ENCODE measurements at regions not wholly inside any gene's neighbourhood (a gene's known extent, or its start where the extent isn't known, plus 50 kb on each side); places are given as distances from the start of the nearest gene placed in this dataset.

- Histone ChIP-seq H3K4me2 (ENCODE audit: insufficient read depth, low read length) (no peak overlapping the region), H2AFZ (ENCODE audit: low read depth, low read length) (no peak overlapping the region), H3K79me2 (ENCODE audit: control insufficient read depth, insufficient read depth, low read length) (no peaks in the 10 kb centered on the region), H4K20me1 (replicated peaks; ENCODE audit: control insufficient read depth, extremely low read depth, insufficient read depth, low read length) (no peaks in the 10 kb centered on the region), H3K9me3 (replicated peaks; ENCODE audit: control insufficient read depth, insufficient read depth, low read length) (no peaks in the 10 kb centered on the region), H3K9me1 (replicated peaks; ENCODE audit: control insufficient read depth, extremely low read depth, insufficient read depth, low read length) (no peaks in the 10 kb centered on the region), H3K4me3 (replicated peaks in 1 of 3; ENCODE audit: insufficient read depth in 1 of 3, low read depth in 1 of 3, low read length in 3 of 3) (no peak overlapping the region), H3K27me3 (ENCODE audit: control insufficient read depth in 2 of 2, insufficient read depth in 2 of 2, low read length in 2 of 2) (no peaks in the 10 kb centered on the region), H3K27ac (ENCODE audit: insufficient read depth, low read depth, low read length) (no peak overlapping the region), H3K36me3 (ENCODE audit: control insufficient read depth in 2 of 2, extremely low read depth in 1 of 2, insufficient read depth in 2 of 2, low read length in 2 of 2) (no peaks in the 10 kb centered on the region), H3K4me1 (ENCODE audit: control insufficient read depth, extremely low read depth, insufficient read depth, low read length) (no peaks in the 10 kb centered on the region), H3K9ac (replicated peaks; ENCODE audit: extremely low read depth, insufficient read depth, low read length) (no peak overlapping the region)
- CTCF ChIA-PET, result no interaction called here
- POLR2A ChIA-PET, result no interaction called here
- no peak for FAIRE-seq
- no peak for DNase-seq (ENCODE audit: low read depth, low spot score)
- BruUV-seq (replicated peaks), result no TSS peak
- dilution Hi-C loops (cut with MboI; ENCODE audit: extremely low pct_ligation_motif_present, low sequenced_read_pairs), result no loop called here
- TF ChIP-seq GATA2 (IDR thresholded peaks at IDR 0.05; ENCODE audit: insufficient read depth, insufficient read length, low read depth, low read length), result no peak
- intact Hi-C loops (cut with micrococcal nuclease), result no loop called here
Measured at GRCh38 chr18:39184176-39184575, 1618.6 kb upstream of the CELF4 start.

GRCh38 chr18:39178166-39178565 is 1612.6 kb upstream of the CELF4 start:
- H3K9me3 ChIP-seq (replicated peaks; ENCODE audit: control insufficient read depth, insufficient read depth, low read length), result no peaks in the 10 kb centered on the region
- no peak overlapping the region for H3K9ac ChIP-seq (replicated peaks; ENCODE audit: extremely low read depth, insufficient read depth, low read length)
- intact Hi-C loops (cut with micrococcal nuclease), result no loop called here
- no peak overlapping the region for H3K27ac ChIP-seq (ENCODE audit: insufficient read depth, low read depth, low read length)
- TF ChIP-seq FOS (IDR thresholded peaks at IDR 0.05; ENCODE audit: borderline replicate concordance, insufficient read depth, low read length), result no peak
- no peak for TF ChIP-seq POLR2A (IDR thresholded peaks at IDR 0.05; ENCODE audit: low read depth, low read length)
- TF ChIP-seq GATA2 (IDR thresholded peaks at IDR 0.05; ENCODE audit: insufficient read depth, insufficient read length, low read depth, low read length), result no peak
- no peak for TF ChIP-seq JUN (IDR thresholded peaks at IDR 0.05; ENCODE audit: borderline replicate concordance, insufficient read depth, insufficient read length, low read depth)
- TF ChIP-seq EZH2 (IDR thresholded peaks at IDR 0.05; ENCODE audit: borderline replicate concordance, low read depth, low read length, severe bottlenecking), result no peak
- no peak for TF ChIP-seq MAX (IDR thresholded peaks at IDR 0.05; ENCODE audit: insufficient read depth, insufficient read length)
- TF ChIP-seq CTCF (IDR thresholded peaks at IDR 0.05; ENCODE audit: extremely low read depth in 1 of 2, insufficient read depth in 1 of 2, low read depth in 1 of 2, low read length in 2 of 2), result no peak
- no peak for TF ChIP-seq MYC (IDR thresholded peaks at IDR 0.05; ENCODE audit: low read depth, low read length)
- no peak for TF ChIP-seq POLR2AphosphoS5 (IDR thresholded peaks at IDR 0.05; ENCODE audit: insufficient read depth, low read depth, low read length)
- FAIRE-seq, result no peak
- DNase-seq (ENCODE audit: low read depth, low spot score), result no peak
- H4K20me1 ChIP-seq (replicated peaks; ENCODE audit: control insufficient read depth, extremely low read depth, insufficient read depth, low read length), result no peaks in the 10 kb centered on the region
- H3K79me2 ChIP-seq (ENCODE audit: control insufficient read depth, insufficient read depth, low read length), result no peaks in the 10 kb centered on the region
- no peak overlapping the region for H3K4me3 ChIP-seq (replicated peaks in 1 of 3; ENCODE audit: insufficient read depth in 1 of 3, low read depth in 1 of 3, low read length in 3 of 3)
- H2AFZ ChIP-seq (ENCODE audit: low read depth, low read length), result no peak overlapping the region
- dilution Hi-C loops (cut with MboI; ENCODE audit: extremely low pct_ligation_motif_present, low sequenced_read_pairs), result no loop called here
- no peaks in the 10 kb centered on the region for H3K36me3 ChIP-seq (ENCODE audit: control insufficient read depth in 2 of 2, extremely low read depth in 1 of 2, insufficient read depth in 2 of 2, low read length in 2 of 2)
- no TSS peak for BruUV-seq (replicated peaks)
- no peak overlapping the region for H3K4me2 ChIP-seq (ENCODE audit: insufficient read depth, low read length)
- H3K27me3 ChIP-seq (ENCODE audit: control insufficient read depth in 2 of 2, insufficient read depth in 2 of 2, low read length in 2 of 2), result no peaks in the 10 kb centered on the region
- no peaks in the 10 kb centered on the region for H3K4me1 ChIP-seq (ENCODE audit: control insufficient read depth, extremely low read depth, insufficient read depth, low read length)
- H3K9me1 ChIP-seq (replicated peaks; ENCODE audit: control insufficient read depth, extremely low read depth, insufficient read depth, low read length), result no peaks in the 10 kb centered on the region
- CTCF ChIA-PET, result no interaction called here
- POLR2A ChIA-PET, result no interaction called here

All from endothelial cell of umbilical vein (primary cell).